Hematopoietic multipotent progenitor cell treated with erythropoietin and hydrocortisone succinate and interleukin-3 and kit ligand, for 8 days (in vitro differentiated cells): ENCODE measurements at regions not wholly inside any gene's neighbourhood (a gene's known extent, or its start where the extent isn't known, plus 50 kb on each side); places are given as distances from the start of the nearest gene placed in this dataset.
"Not testable (repeated sequence)": the region's sequence is repeated elsewhere in the genome, so short reads cannot be mapped to it uniquely, and the experiment has no call there.

ENCODE experiments used
- DNase-seq: peaks from one replicate; pipeline ENCODE4 v3.0.0-alpha.2; 2015

GRCh38 chr18:9021458-9021857 lies 81.0 kb upstream of the NDUFV2 start:
- no peak for DNase-seq

- DNase-seq: no peak
Observed at GRCh38 chr18:9022397-9023155, 79.9 kb upstream of the NDUFV2 start.

- DNase-seq: not testable (repeated sequence)
Observed at GRCh38 chr18:9024031-9024646, 78.4 kb upstream of the NDUFV2 start.

GRCh38 chr18:9025091-9025838 lies 77.2 kb upstream of the NDUFV2 start:
- DNase-seq: no peak

GRCh38 chr18:9029131-9029530 lies 73.4 kb upstream of the NDUFV2 start:
- no peak for DNase-seq

GRCh38 chr18:9032519-9032918 lies 70.0 kb upstream of the NDUFV2 start:
- DNase-seq: peak; percentile 80

- no peak for DNase-seq
Observed at GRCh38 chr18:9038277-9038871, 64.1 kb upstream of the NDUFV2 start.

- no peak for DNase-seq
Observed at GRCh38 chr18:9039441-9040071, 62.9 kb upstream of the NDUFV2 start.

GRCh38 chr18:9042766-9043481 lies 59.6 kb upstream of the NDUFV2 start:
- DNase-seq: no peak

- DNase-seq: no peak
Observed at GRCh38 chr18:9043581-9043980, 58.9 kb upstream of the NDUFV2 start.

GRCh38 chr18:9047715-9048114 lies 54.8 kb upstream of the NDUFV2 start:
- DNase-seq: no peak

GRCh38 chr18:9048236-9048635 lies 54.3 kb upstream of the NDUFV2 start:
- DNase-seq: no peak

GRCh38 chr18:9048808-9049494 lies 53.5 kb upstream of the NDUFV2 start:
- DNase-seq: no peak

GRCh38 chr18:9049495-9049809 lies 53.0 kb upstream of the NDUFV2 start:
- DNase-seq: no peak

GRCh38 chr18:9050628-9051284 lies 51.7 kb upstream of the NDUFV2 start:
- not testable (repeated sequence) for DNase-seq
